ENCODE measurements at regions not wholly inside any gene's neighbourhood (a gene's known extent, or its start where the extent isn't known, plus 50 kb on each side); places are given as distances from the start of the nearest gene placed in this dataset.

GRCh38 chr18:26794230-26795101, 71.0 kb downstream of the AQP4 start:
- DNase-seq (no peak), ATAC-seq (replicated peaks) (no peak)
- H3K4me1 Mint-ChIP-seq (ENCODE audit: low read depth in 2 of 2) = no peaks in the 10 kb centered on the region
- H3K36me3 Mint-ChIP-seq (ENCODE audit: insufficient read depth) = no peaks in the 10 kb centered on the region
- peaks cover 0 to 3% of the 10 kb centered on the region in 2 donors for H3K9me3 Mint-ChIP-seq
- no peak overlapping the region for H3K27ac Mint-ChIP-seq
- no peak overlapping the region for H3K4me3 Mint-ChIP-seq
- H3K27me3 Mint-ChIP-seq = no peaks in the 10 kb centered on the region

GRCh38 chr18:26792661-26793060, 72.8 kb downstream of the AQP4 start:
- Mint-ChIP-seq H3K36me3 (ENCODE audit: insufficient read depth) (no peaks in the 10 kb centered on the region), H3K27me3 (no peaks in the 10 kb centered on the region), H3K4me3 (no peak overlapping the region), H3K9me3 (peaks cover 0 to 3% of the 10 kb centered on the region in 2 donors), H3K27ac (no peak overlapping the region), H3K4me1 (ENCODE audit: low read depth in 2 of 2) (no peaks in the 10 kb centered on the region)
- DNase-seq (no peak), ATAC-seq (replicated peaks) (no peak)

- H3K27ac Mint-ChIP-seq = no peak overlapping the region
- no peak for ATAC-seq (replicated peaks)
- H3K27me3 Mint-ChIP-seq = no peaks in the 10 kb centered on the region
- H3K9me3 Mint-ChIP-seq = peaks cover 0 to 3% of the 10 kb centered on the region in 2 donors
- H3K4me3 Mint-ChIP-seq = no peak overlapping the region
- H3K4me1 Mint-ChIP-seq (ENCODE audit: low read depth in 2 of 2) = no peaks in the 10 kb centered on the region
- no peak for DNase-seq
- H3K36me3 Mint-ChIP-seq (ENCODE audit: insufficient read depth) = no peaks in the 10 kb centered on the region
Measured at GRCh38 chr18:26791676-26792075, 73.8 kb downstream of the AQP4 start.

DNA sequence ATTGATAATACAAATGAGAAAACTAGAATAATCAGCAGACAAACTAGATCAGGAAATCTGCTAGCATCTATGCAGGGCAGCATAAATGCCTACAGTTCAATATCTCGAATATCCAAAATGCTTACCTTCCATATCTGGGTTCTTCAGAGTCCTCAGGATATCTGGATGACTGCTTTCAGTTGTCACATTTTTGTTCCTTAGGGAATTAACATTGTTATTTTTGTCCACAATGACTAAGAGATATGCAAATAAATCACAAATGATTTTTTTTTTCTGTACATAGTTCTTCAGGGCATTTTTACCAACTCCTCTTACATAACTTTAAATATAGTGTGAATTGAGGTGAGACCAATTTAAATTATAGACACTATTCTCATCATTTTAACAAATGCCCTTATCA, 80.9 kb downstream of the AQP4 start:
- peaks cover 0 to 12% of the 10 kb centered on the region in 2 donors for H3K9me3 Mint-ChIP-seq
- H3K4me3 Mint-ChIP-seq = no peak overlapping the region
- H3K36me3 Mint-ChIP-seq (ENCODE audit: insufficient read depth) = no peaks in the 10 kb centered on the region
- no peaks in the 10 kb centered on the region for H3K4me1 Mint-ChIP-seq (ENCODE audit: low read depth in 2 of 2)
- H3K27ac Mint-ChIP-seq = no peak overlapping the region
- no peak for DNase-seq
- ATAC-seq (replicated peaks) = no peak
- H3K27me3 Mint-ChIP-seq = no peaks in the 10 kb centered on the region

DNA sequence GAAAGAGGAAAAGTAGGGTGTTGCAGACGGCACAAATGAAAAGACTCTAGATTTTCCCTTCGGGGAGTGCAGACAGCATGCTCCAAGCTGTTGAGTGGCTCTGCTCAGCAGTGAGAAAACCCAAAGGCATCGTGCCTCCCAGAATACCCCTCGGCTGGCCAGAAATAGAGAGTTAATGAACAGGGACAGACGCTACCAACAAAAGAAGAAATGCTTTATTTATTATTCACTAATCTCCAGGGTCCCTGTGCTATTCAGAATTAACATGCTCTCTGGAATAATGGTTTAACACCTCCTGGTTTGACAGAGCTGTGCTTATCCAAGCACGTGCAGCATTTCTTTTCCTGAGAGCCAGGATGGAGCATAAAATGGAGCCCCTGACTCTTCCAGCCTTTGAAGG, 82.3 kb downstream of the AQP4 start:
- Mint-ChIP-seq H3K27ac (no peak overlapping the region), H3K4me3 (no peak overlapping the region), H3K27me3 (no peaks in the 10 kb centered on the region), H3K4me1 (ENCODE audit: low read depth in 2 of 2) (no peaks in the 10 kb centered on the region), H3K9me3 (peaks cover 0 to 15% of the 10 kb centered on the region in 2 donors), H3K36me3 (ENCODE audit: insufficient read depth) (no peaks in the 10 kb centered on the region)
- ATAC-seq (replicated peaks) (no peak), DNase-seq (no peak)

GRCh38 chr18:26780520-26781325, 84.8 kb downstream of the AQP4 start:
- Mint-ChIP-seq H3K36me3 (ENCODE audit: insufficient read depth) (no peaks in the 10 kb centered on the region), H3K27me3 (no peaks in the 10 kb centered on the region), H3K4me3 (no peak overlapping the region), H3K4me1 (ENCODE audit: low read depth in 2 of 2) (no peaks in the 10 kb centered on the region), H3K9me3 (peaks cover 0 to 15% of the 10 kb centered on the region in 2 donors), H3K27ac (no peak overlapping the region)
- ATAC-seq (replicated peaks) = no peak
- no peak for DNase-seq

- H3K4me1 Mint-ChIP-seq (ENCODE audit: low read depth in 2 of 2) = no peaks in the 10 kb centered on the region
- no peak overlapping the region for H3K4me3 Mint-ChIP-seq
- no peaks in the 10 kb centered on the region for H3K27me3 Mint-ChIP-seq
- ATAC-seq (replicated peaks) (no peak), DNase-seq (no peak)
- H3K9me3 Mint-ChIP-seq = peaks cover 0 to 11% of the 10 kb centered on the region in 2 donors
- H3K36me3 Mint-ChIP-seq (ENCODE audit: insufficient read depth) = no peaks in the 10 kb centered on the region
- H3K27ac Mint-ChIP-seq = no peak overlapping the region
Measured at GRCh38 chr18:26778054-26778393, 87.5 kb downstream of the AQP4 start.

DNA sequence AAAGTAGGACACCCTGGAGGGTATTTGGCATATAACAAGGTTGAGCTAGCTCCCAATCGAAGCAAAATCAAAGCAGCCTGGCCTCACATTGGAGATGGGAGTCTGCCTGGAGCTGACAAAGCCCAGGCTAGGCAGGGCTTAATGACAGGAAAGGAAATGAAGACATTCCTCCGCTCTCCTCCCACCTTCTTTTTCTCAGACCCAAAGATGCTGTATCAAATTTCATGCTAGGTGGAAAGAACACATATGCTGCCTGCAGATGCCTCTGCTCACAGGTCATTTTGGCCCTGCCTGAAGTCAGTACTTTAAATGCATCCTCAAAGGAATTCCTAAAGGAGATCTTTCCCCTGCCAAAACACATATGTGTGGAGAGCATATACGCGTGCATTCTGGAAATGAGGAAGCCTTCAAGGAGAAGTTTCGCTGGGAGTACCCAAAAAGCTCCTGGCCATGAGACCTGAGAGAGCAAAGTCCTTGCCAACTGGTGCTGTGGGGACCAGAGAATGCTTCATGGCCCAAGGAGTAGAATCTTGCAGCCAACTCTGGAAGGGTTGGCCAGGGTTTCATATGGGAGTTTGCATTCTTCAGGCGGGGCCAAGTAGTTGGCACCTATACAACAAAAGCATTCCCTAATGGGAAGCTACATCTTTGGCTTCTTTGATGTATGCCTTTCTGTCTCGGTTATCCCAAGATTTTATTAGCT, 88.0 kb downstream of the AQP4 start:
- peaks cover 0 to 11% of the 10 kb centered on the region in 2 donors for H3K9me3 Mint-ChIP-seq

GRCh38 chr18:26772691-26773090, 92.8 kb downstream of the AQP4 start:
- Mint-ChIP-seq H3K27ac (no peak overlapping the region), H3K9me3 (peaks cover 4 to 8% of the 10 kb centered on the region in 2 donors), H3K4me1 (ENCODE audit: low read depth in 2 of 2) (no peaks in the 10 kb centered on the region), H3K4me3 (no peak overlapping the region), H3K36me3 (ENCODE audit: insufficient read depth) (no peaks in the 10 kb centered on the region), H3K27me3 (no peaks in the 10 kb centered on the region)
- DNase-seq (no peak), ATAC-seq (replicated peaks) (no peak)

More for the DNA sequence above, 88.0 kb downstream of the AQP4 start:
- Mint-ChIP-seq H3K27me3 (no peaks in the 10 kb centered on the region), H3K4me1 (ENCODE audit: low read depth in 2 of 2) (no peaks in the 10 kb centered on the region), H3K27ac (no peak overlapping the region), H3K4me3 (no peak overlapping the region), H3K36me3 (ENCODE audit: insufficient read depth) (no peaks in the 10 kb centered on the region)
- ATAC-seq (replicated peaks) (no peak), DNase-seq (no peak)

- peaks cover 4 to 8% of the 10 kb centered on the region in 2 donors for H3K9me3 Mint-ChIP-seq
- H3K4me1 Mint-ChIP-seq (ENCODE audit: low read depth in 2 of 2) = no peaks in the 10 kb centered on the region
- no peak for ATAC-seq (replicated peaks)
- no peak for DNase-seq
- no peaks in the 10 kb centered on the region for H3K36me3 Mint-ChIP-seq (ENCODE audit: insufficient read depth)
- no peaks in the 10 kb centered on the region for H3K27me3 Mint-ChIP-seq
- no peak overlapping the region for H3K4me3 Mint-ChIP-seq
- H3K27ac Mint-ChIP-seq = no peak overlapping the region
Measured at GRCh38 chr18:26771524-26771923, 94.0 kb downstream of the AQP4 start.

DNA sequence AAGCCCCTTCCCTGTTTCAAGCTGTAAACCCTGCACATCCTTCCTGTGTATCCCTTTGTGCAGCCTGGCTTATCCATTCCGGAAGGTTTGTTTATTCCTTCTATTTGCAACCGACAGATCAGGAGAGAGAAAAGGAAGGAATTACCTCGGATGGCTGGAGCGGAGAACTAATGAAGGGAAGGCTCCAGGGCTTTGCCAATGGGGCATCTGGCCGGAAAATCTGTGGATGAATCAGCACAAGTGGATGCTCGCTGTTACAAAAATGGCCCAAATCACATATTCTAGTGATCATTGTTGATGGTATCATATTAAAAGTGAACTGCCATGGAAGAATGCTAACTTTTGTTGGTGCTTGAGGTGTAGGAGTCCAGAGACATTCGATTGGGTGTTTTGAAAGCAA, 97.1 kb downstream of the AQP4 start:
- Mint-ChIP-seq H3K27ac (no peak overlapping the region), H3K27me3 (no peaks in the 10 kb centered on the region), H3K4me3 (no peak overlapping the region), H3K9me3 (peaks cover 7 to 24% of the 10 kb centered on the region in 2 donors), H3K4me1 (ENCODE audit: low read depth in 2 of 2) (no peaks in the 10 kb centered on the region), H3K36me3 (ENCODE audit: insufficient read depth) (no peaks in the 10 kb centered on the region)
- DNase-seq (no peak), ATAC-seq (replicated peaks) (no peak)

GRCh38 chr18:26765498-26765897, 100.0 kb downstream of the AQP4 start:
- H3K27ac Mint-ChIP-seq = no peak overlapping the region
- H3K27me3 Mint-ChIP-seq = no peaks in the 10 kb centered on the region
- ATAC-seq (replicated peaks) = no peak
- H3K36me3 Mint-ChIP-seq (ENCODE audit: insufficient read depth) = no peaks in the 10 kb centered on the region
- no peak overlapping the region for H3K4me3 Mint-ChIP-seq
- no peak for DNase-seq
- H3K4me1 Mint-ChIP-seq (ENCODE audit: low read depth in 2 of 2) = no peaks in the 10 kb centered on the region
- peaks cover 6 to 21% of the 10 kb centered on the region in 2 donors for H3K9me3 Mint-ChIP-seq

DNA sequence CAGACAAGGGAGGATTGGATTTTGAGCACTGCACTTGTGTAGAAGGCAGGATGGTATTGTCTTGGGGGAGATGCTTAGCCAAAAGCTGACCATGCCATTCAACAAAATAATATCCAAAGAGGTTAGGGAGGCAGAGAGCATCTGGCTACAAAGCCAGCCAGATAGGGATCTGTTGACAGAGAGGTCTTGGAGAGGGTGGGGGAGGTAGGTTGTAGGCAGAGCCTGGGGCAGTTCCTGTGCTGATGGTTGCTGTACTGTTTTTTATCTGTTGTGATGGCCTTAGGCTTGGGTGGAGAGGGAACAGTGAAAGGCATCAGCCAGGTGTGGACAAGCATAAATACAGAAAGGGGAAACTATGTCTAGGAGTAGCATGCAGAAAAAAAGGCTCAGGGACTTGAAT, 100.9 kb downstream of the AQP4 start:
- DNase-seq (no peak), ATAC-seq (replicated peaks) (no peak)
- H3K4me3 Mint-ChIP-seq = no peak overlapping the region
- H3K9me3 Mint-ChIP-seq = peaks cover 5 to 16% of the 10 kb centered on the region in 2 donors
- no peak overlapping the region for H3K27ac Mint-ChIP-seq
- H3K27me3 Mint-ChIP-seq = no peaks in the 10 kb centered on the region
- no peaks in the 10 kb centered on the region for H3K36me3 Mint-ChIP-seq (ENCODE audit: insufficient read depth)
- H3K4me1 Mint-ChIP-seq (ENCODE audit: low read depth in 2 of 2) = no peaks in the 10 kb centered on the region

All from effector memory CD8-positive, alpha-beta T cell (primary cell).